HFF-Myc (cell line): ENCODE measurements at regions not wholly inside any gene's neighbourhood (a gene's known extent, or its start where the extent isn't known, plus 50 kb on each side); places are given as distances from the start of the nearest gene placed in this dataset.

ENCODE experiments used
- DNase-seq: peaks from one replicate; pipeline ENCODE4 v3.0.0-alpha.2; 2011; ENCODE audit warnings: low read depth; ENCODE audit errors: extremely low read depth
- H3K4me3 ChIP-seq: replicated peaks from 2 replicates; pipeline ENCODE4 v1.5.1; 2011; ENCODE audit warnings: low read depth, mild to moderate bottlenecking, control low read depth, low read length
- TF ChIP-seq, protein P1 (sequence below): IDR thresholded peaks from 2 replicates; pipeline ENCODE4 v1.5.1; 2012; ENCODE audit warnings: mild to moderate bottlenecking, low read depth, low read length, control low read depth; ENCODE audit errors: missing control alignments

DNA sequence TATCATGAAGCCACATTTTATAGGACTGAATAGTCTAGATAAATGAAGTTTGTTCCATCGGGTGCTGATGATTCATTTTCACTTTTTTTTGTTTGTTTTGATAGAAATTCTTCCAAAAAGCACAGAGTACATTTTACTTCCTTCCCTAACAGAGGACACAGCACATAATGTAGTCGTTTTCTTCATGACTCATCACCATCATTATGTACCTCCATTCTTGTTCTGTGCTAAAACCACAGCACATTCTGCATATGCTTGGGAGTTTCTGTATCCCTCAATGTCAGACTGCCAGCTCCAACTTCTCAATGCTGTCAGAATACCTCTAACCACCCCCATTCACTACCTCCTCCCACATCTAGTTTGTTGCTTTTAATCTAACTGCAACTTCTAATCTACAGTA lies 1004.9 kb upstream of the ADGRB3 start:
- TF ChIP-seq, protein P1, sequence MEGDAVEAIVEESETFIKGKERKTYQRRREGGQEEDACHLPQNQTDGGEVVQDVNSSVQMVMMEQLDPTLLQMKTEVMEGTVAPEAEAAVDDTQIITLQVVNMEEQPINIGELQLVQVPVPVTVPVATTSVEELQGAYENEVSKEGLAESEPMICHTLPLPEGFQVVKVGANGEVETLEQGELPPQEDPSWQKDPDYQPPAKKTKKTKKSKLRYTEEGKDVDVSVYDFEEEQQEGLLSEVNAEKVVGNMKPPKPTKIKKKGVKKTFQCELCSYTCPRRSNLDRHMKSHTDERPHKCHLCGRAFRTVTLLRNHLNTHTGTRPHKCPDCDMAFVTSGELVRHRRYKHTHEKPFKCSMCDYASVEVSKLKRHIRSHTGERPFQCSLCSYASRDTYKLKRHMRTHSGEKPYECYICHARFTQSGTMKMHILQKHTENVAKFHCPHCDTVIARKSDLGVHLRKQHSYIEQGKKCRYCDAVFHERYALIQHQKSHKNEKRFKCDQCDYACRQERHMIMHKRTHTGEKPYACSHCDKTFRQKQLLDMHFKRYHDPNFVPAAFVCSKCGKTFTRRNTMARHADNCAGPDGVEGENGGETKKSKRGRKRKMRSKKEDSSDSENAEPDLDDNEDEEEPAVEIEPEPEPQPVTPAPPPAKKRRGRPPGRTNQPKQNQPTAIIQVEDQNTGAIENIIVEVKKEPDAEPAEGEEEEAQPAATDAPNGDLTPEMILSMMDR: no peak
- H3K4me3 ChIP-seq: no peak overlapping the region
- peak; percentile 59 for DNase-seq

DNA sequence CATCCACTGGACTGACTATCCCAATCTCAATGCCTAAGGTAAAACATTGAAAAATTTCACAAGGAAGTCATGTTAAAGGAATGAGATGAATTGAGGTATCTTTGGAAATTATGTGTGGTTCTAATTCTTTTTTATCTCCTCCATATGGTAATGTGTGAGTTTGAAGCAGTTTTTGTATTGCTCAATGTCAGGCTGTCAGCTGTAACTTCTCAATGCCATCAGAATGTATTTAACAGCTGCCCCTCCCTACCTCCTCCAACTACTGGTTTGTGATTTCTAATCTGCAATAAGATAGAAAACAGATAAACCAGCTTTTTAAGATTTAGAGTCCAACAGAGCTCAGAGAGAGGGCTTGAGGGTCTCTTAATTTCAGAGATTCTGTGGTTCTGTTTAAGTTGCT lies 1005.8 kb upstream of the ADGRB3 start:
- no peak overlapping the region for H3K4me3 ChIP-seq
- TF ChIP-seq, protein P1: no peak
- no peak for DNase-seq

DNA sequence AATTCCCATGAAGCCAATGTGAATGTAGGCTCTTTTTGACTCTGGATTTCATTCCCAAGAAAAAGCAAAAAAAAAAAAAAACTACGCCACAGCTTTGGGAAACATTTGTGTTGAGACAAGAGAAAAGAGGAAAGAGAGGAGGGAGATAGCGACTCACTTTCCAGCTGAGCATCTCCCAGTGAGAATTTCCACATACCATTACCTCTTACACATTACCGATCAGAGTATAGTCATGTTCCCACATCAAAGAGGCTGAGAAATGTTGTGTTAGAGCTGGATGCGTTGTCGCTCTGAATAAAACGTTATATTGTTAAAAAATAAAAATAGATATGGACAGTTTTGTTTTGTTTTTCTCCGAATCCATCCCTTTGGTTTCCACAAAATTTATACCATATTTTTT lies 1019.3 kb upstream of the ADGRB3 start:
- TF ChIP-seq, protein P1: no peak
- no peak for DNase-seq
- H3K4me3 ChIP-seq: no peak overlapping the region

DNA sequence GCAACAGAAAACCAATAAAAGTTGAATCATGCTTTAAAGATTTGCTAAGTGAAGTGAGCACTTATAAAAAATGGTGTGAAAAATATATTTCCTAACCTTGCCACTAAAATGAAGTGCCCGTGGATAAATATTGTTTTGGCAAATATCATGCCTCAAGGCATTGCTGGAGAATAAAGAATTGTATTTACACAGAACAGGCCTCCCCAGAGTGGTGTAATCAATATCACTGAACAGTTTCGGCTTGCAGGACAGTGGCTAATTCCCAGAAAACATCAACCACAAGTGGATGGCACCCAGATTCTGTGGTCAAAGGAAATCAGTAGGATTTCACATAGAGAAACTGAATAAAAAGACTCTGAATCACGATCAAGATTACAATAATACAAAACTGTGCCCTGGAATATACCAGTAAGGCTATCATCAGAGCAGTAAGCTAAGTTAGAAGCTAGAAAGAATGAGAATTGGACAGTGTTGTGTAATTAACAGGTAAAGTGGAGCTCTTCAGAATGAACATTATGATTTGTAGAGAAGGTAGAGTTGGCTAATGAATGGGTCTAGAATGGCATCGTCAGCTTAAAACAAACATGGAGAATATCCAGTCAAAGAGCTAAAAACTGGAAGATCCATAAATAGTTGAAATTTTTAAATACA lies 1026.9 kb upstream of the ADGRB3 start:
- TF ChIP-seq, protein P1: no peak
- no peak for DNase-seq
- no peak overlapping the region for H3K4me3 ChIP-seq

DNA sequence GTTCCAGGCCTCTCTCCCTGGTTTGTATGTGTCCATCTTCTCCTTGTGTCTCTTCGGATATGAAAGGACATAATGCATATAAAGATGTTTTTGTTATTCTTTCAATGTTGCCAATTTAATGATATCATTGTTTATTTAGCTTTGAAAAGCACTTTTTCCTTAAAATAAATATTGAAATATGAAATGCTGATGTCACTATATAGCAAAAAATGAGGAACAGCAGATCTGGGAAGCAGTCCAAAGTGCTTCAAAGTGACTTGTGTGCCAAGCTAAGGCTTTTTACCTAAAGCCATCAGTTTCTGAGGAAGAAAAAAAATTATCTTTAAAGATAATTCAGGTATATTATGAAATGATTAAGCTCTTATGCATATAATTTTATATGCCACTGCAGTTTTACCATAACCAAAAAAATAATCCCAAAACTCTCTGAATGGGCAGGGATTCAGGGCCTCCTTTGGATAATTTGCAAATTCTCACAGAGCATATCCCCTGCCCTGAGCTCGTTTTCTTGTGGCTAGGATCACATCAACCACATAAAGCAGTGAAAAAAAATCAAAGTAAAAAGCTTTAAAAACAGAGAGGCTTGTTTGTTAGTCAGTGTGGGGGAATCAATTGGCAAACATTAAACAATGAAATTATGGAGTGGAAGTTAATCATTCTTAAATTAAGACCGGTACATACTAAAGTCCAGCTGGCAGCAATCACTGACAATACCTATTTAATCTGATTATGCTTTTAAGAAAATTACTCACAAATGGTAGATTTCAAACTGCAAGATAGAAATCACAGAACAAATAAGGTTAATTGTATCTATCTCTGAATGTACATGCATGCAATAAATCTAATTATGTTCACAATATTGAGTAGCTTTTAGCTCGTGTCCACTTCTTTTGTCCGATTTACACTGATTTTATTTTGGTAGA lies 1027.9 kb upstream of the ADGRB3 start:
- no peak overlapping the region for H3K4me3 ChIP-seq
- no peak for DNase-seq
- TF ChIP-seq, protein P1: no peak

DNA sequence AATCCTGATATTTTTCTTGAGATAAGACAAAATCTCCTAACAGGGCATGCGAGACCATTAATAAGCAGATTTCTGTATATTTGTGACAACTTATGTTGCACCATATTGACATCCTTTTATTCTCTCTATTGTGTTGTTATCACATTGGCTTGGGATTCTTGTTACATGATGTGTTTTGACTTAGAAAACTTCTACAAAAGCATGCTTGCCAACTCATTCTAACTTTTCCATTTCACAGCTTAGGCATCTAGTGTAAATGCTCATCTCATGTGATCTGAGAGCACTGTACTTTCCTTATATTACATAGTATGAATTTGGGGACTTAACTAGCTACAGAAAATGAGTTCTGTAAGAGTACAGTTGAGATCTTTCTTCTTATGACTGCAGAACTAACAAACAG lies 1040.7 kb upstream of the ADGRB3 start:
- TF ChIP-seq, protein P1: no peak
- H3K4me3 ChIP-seq: no peak overlapping the region
- DNase-seq: no peak
